ENCODE measurements at regions not wholly inside any gene's neighbourhood (a gene's known extent, or its start where the extent isn't known, plus 50 kb on each side); places are given as distances from the start of the nearest gene placed in this dataset.

DNA sequence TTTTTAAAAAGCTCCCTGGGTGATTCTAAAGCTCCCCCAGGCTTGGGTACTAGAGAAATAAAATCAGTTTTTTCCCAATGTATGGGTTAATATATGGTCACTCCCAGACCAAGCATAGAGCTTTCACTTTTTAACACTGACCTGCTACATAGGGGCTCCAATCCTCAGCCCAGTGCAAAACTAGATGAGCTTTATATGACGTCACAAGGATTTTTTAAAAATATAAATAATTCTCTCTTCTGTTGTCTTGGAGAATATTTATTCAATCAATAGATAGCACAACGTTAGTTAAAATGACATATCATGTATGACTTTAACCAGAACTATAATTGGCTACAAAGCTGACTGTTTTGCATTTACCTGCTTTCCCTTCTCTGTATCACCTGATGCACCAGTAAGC, 137.9 kb upstream of the TMCC3 start:
- DNase-seq (ENCODE audit: extremely low read depth in 1 of 2, low read depth in 1 of 2) = no peak

DNA sequence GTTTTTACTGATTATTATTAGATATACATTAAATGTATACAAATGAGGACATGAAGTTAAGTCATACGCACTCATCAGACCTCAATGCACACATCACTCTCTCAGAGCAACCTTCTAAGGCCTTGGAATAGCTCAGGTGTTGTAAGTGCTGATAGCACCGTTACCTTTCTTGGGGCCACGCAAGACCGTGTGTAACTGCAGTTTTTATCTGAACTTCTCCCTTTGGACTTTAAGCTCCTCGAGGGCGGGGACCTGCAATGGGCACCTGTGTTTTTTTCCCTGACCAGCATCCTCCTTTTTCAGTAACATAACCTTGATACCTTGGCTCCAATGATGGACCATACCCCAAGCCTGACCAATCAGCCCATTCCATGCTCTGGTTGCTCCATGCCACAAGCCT, 136.5 kb upstream of the TMCC3 start:
- no peak for DNase-seq (ENCODE audit: extremely low read depth in 1 of 2, low read depth in 1 of 2)

DNA sequence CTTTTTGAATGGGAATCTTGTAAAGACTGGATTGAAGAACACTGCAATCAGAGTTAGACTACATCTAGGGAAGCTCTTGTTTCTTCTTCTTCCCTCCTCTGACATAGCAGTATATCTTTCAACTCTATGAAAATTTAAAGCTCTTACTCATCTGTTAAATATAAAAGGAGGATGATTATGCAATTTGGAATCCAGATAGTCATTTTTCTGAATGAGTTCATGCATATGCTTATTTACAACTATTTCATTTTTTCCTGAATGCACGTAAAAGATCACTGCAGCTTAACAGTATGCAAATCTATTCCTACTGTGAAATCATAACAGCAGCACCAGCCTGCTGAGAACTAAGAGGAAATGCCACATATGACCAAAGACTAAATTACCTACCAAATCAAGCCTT, 133.5 kb upstream of the TMCC3 start:
- DNase-seq (ENCODE audit: extremely low read depth in 1 of 2, low read depth in 1 of 2) = no peak

DNA sequence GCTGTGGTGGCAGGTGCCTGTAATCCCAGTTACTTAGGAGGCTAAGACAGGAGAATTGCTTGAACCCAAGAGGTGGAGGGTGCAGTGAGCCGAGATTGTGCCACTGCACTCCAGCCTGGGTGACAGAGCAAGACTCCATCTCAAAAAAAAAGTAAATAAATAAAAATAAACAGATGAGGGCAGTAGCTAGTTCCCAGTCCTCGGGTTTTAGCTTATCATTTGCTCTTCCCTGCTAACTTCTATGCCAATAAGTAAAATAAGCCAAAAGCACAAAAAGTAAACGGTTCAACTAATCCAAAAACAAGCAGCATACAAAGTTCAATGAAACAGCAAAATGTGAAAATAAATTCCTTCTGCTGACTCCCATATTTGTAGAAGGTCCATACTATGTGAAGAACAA, 133.0 kb upstream of the TMCC3 start:
- no peak for DNase-seq (ENCODE audit: extremely low read depth in 1 of 2, low read depth in 1 of 2)

DNA sequence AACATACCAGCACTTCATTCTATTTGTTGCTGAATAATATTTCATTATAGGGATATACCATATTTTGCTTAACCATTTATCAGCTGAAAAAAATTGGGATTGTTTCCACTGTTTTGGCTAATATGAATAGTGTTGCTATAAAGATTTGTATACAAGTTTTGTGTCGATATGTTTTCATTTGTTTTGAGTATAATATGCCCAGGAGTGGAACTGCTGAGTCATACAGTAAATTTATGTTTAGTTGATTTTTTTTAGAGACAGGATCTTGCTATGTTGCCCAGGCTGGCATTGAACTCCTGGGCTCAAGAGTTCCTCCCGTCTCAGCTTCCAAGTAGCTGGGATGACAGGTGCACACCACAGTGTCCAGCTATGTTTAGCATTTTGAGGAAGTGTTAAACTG, 131.5 kb upstream of the TMCC3 start:
- DNase-seq (ENCODE audit: extremely low read depth in 1 of 2, low read depth in 1 of 2) = no peak

DNA sequence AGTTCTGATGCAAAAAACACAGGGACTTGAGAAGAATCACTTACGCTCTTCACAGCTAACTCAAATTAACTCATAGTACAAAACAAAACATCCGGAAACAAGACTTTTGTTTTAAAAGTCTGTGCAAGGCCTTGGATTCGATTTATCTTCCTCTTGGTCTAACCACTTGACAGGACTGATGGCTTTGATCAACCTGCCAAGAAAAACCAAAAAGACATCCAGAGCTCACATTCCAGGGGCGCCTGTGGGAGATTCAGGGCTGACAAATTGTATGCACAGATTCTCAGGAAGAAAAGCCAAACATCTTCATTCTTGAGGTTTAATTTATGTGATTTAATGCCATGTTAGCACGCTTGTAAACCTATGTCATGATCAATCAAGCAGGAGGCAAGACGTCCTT, 129.1 kb upstream of the TMCC3 start:
- DNase-seq (ENCODE audit: extremely low read depth in 1 of 2, low read depth in 1 of 2) = no peak

DNA sequence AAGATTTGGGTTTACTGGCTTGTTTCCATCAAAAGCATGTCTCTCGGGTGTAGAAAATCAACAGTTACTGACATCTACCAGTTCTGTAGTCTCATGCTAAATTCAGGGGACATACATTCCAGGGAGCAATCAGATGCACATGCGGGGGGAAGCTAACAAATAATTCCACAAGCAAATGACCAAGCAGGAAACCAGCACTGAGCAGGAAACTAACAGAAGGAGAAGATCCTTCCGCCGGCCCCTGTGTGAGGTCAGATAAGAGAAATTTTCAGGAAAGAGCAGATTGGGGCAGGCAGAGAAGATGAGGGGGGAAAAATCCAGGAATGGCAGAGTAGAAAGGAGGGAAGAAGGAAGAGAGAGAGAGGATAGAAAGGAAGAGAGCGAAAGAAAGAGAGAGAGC, 127.6 kb upstream of the TMCC3 start:
- no peak for DNase-seq (ENCODE audit: extremely low read depth in 1 of 2, low read depth in 1 of 2)

DNA sequence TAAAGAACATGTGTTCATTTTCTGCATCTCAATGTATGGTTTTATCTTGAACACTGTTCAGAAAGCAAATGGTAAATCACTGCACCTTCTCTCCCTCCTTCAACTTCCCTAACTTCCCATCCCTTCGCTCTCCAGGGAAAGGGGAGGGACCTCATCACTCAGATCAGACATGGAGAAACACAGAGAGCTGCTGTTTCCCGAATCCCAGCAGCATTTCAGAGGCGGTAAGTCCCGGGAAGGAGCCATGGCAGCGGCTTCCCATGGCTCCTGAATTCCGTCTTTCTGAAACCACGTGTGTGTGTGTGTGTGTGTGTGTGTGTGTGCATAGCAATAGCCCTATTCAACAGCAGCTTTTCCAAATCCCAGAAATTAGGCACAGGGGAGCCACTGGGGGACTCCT, 125.4 kb upstream of the TMCC3 start:
- DNase-seq (ENCODE audit: extremely low read depth in 1 of 2, low read depth in 1 of 2) = no peak

DNA sequence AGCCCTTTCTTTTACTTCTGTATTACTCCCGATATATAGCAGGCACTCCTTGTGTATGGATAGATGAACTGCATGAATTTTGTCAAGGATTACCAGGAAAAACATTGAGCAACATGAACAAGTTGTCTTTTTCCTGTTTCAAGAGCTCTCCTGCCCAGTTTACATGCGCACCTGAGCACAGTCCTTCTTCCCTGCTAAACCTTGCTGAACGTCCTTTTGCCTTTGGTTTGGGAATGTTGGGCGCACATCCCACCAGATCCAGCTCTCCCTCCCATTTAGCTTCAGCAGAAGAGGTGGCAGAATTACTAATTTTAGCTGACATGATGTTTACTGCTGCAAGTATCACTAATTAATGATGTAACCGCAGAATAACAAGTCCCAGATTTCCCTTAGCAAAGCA, 121.4 kb upstream of the TMCC3 start:
- no peak for DNase-seq (ENCODE audit: extremely low read depth in 1 of 2, low read depth in 1 of 2)

DNA sequence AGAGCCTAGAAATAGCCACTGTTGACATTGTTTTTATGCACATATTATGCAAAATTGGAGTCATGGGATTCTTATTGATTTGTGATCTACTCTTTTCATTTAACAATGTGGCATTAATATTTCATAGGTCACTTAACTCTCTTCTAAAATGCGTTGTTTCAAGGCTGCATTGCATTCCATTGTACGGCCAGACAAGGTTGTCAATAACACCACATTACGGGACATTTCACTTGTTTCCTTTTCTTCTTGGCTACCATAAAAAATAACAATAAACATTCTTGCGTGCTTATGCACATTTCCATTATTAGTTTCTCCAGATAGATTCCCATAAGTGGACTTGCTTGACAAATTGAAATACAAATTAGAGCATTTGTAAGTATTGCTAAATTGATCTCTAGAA, 120.8 kb upstream of the TMCC3 start:
- DNase-seq (ENCODE audit: extremely low read depth in 1 of 2, low read depth in 1 of 2) = no peak

DNA sequence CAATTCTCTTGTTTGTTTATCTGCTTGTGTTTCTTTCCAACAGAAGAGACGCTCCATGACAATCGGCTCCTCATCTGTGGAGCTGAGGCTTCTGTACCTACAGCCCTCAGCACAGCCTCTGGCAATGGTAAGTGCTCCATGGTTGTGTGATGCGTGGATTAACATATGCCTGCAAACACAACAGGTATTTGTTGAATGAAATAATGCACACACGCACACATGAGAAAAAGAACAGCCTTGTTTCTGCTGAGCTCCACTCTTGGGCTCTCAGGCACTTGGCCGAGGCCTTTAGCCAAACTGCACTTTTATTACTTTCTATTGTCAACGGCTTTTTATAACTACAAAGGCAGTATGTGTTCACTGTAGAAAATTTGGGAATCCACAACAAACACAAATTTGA, 120.4 kb upstream of the TMCC3 start:
- DNase-seq (ENCODE audit: extremely low read depth in 1 of 2, low read depth in 1 of 2) = no peak

DNA sequence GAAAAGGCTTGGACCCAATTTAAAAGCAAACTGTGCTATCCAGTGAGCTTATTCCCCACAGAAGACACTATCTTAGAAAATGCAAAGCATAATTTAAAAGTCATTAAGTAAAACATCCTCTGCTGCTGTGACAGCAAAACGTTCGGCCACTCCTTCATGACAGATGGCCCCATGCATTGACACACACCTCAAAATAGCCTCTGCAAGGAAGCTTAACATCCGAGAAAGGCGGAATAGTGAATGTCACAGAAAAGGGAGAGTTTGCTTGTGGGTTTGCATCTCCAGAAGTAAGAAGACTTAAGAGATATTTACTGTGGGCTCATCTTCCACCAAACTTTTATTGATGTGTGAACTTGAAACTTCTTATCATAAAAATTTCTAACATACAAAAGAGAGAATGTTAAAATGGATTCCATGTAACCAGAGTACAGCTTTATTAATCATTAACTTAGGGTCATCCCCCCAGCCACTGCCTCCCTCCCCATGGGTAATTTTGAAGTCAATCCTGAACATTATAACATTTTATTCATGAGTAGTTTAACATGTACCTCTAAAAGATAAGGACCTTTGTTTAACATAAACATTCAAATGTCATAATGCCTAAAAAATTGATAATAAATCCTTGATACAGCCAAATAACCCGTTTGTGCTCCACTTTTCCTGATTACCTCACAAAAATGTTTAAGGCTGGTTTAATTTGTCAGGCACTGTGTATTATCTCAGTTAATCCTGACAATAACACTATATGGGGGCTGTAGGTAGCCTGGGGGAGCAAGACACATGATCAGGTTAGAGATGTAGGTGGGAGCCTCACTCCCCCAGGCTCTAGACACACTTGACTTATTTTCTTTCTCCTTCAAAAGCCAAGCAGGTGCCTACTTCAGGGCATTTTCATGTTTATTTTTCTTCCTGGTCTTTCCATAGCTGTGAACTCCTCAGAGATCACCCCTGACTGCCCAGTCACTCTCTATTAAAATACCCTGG, 119.7 kb upstream of the TMCC3 start:
- DNase-seq (ENCODE audit: extremely low read depth in 1 of 2, low read depth in 1 of 2) = no peak

DNA sequence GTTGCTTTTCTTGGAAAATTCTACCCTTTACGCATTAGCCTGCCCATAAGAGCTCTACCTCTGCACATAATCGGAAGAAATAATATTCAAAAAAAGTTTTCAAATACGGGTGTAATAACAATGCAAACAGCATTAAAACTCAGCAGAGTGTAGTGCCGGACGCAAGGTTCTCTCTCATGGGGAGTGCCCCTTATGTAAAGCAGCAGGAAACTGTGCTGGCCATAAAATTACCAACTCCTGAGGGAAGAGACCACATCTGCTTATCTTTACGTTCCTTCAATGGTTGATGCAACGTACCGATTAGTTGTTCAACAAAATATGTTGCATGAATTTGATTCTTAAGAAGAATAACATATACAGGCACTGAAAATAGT, 118.7 kb upstream of the TMCC3 start:
- DNase-seq (ENCODE audit: extremely low read depth in 1 of 2, low read depth in 1 of 2) = no peak

DNA sequence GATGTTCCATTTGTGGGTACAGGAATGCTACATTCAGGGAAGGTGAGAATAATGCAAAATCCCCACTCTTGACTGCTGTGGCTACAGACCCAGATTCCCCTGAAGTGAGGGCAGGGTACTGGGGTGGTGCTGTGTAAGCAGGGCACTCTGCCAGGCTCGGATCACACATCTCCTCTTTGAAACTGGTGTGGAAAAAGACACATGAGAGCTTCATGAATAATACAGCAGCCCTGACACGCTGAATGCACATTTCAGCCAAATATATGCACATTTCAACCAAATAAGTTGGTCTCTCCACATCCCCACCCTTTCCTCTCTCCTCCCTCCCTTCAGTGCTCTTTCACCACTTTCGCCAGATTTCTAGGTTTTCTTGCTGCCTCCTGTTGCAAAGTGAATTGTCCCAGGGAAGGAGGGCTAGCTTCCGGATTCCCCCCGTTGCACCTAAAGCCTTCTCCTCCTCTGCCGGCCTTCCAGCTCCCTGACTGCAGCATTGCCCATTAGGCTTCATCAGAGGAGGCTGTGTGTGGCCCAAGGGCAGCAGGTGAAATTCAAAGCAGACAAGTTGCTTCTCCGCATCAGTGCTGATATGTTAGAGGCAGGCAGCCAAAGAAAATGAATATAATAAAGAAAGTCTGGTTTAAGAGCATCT, 118.2 kb upstream of the TMCC3 start:
- no peak for DNase-seq (ENCODE audit: extremely low read depth in 1 of 2, low read depth in 1 of 2)

DNA sequence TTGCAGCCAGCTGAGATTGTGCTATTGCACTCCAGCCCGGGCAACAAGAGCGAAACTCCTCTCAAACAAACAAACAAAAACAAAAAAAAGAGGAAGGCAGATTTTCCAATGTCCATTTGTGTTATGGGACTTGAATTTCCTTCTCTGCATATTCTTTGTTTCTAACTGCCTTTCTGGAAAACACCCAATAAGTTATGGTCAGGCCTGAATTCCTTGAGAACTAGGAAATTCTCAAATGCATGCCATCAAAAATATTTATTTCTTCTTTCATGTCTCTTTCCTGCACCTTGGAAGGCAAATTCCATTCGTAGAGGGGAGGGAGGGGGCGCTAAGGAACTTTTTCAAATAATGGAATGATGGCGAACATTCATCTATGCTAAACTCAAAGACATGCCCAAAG, 117.6 kb upstream of the TMCC3 start:
- no peak for DNase-seq (ENCODE audit: extremely low read depth in 1 of 2, low read depth in 1 of 2)

DNA sequence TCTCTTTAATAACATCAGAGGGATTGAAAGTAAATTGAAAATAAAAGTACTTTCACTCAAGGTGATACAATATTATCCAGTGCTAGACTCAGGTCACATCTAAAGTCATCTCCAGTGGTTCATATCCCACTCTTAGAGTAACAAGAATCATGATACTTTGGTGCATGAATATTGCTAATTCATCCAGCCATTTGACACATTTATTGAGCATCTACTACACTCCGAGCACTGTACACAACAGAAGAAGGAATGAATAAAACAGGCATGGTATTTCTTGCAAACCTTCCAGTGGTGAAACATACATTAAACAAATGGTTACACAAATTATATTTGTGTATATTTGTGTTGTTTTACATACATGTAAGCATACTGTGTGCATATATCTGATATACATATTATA, 116.0 kb upstream of the TMCC3 start:
- DNase-seq (ENCODE audit: extremely low read depth in 1 of 2, low read depth in 1 of 2) = no peak

DNA sequence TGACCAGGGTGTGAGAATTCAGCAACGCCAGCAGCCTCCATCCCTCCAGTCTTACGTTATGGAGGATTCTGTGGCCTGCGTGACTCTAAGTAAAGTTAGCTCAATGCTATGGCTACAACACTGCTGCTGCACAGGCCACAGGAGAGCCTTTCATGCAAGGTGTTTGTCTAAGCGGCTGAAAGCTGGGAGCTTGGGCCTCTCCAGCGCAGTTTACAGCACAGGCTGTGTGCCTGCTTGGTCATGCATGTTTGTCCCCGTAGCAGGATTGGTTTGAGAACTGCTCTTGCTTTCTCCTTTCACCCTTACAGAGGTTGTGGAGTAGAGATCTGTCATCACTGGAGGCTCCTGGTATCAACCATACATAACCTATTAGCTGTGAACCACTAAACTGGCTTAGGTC, 113.1 kb upstream of the TMCC3 start:
- no peak for DNase-seq (ENCODE audit: extremely low read depth in 1 of 2, low read depth in 1 of 2)

DNA sequence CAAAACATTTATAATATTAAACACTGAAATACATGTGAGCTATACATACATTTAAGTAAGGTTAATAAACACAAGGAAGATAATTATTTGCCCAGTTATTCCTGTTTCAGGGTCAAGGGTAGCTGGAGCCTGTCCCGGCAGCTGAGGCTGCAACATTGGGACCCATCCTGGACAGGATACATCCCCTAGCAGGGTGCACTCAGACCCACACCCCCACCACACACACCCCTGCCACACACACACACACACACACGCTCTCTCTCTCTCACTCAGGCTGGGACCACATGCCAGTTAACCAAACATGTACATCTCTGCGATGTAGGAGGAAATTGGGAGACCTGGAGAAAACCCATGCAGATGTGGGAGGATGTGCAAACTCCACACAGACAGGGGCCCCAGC, 112.6 kb upstream of the TMCC3 start:
- no peak for DNase-seq (ENCODE audit: extremely low read depth in 1 of 2, low read depth in 1 of 2)

DNA sequence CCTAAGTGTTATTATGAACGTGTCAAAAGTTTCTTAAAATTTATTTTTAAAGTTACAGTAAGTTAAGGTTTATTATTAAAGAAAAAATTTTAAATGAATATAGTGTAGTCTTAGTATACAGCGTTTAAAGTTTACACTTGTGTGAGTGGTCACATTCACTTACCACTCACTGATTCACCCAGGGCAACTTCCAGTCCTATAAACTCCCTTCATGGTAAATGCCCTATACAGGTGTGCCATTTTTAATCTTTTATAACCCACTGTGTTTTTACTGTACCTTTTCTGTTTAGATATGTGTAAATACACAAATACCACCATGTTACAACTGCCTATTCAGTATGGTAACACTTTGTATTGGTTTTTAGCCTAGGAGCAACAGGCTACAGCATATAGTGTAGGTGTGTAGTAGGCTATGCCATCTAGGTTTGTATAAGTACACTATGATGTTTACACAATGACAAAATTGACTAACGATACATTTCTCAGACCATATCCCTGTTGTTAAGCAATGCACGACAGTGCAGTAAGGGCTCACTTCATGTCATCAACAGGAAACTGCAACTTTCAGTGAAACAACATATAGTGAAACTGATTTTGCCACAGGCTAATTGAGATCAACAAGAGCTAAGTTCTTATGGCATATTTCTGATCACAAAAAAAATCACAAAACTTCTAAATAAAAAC, 112.0 kb upstream of the TMCC3 start:
- DNase-seq (ENCODE audit: extremely low read depth in 1 of 2, low read depth in 1 of 2) = no peak

DNA sequence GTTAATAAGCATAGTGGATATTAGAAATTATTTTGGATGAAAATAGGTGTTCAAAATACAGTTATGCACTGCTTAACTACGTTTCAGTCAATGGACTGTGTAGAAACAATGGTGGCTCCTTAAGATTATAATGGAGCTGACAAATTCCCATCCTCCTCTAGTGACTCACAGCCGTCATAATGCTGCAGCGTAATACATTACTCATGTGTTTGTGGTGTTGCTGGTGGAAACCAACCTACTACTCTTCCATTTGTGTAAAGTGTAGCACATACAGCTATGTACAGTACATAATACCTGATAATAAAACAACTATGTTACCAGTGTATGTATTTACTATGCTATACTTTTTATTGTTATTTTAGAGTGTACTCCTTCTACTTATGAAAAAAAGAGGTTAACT, 111.2 kb upstream of the TMCC3 start:
- no peak for DNase-seq (ENCODE audit: extremely low read depth in 1 of 2, low read depth in 1 of 2)

DNA sequence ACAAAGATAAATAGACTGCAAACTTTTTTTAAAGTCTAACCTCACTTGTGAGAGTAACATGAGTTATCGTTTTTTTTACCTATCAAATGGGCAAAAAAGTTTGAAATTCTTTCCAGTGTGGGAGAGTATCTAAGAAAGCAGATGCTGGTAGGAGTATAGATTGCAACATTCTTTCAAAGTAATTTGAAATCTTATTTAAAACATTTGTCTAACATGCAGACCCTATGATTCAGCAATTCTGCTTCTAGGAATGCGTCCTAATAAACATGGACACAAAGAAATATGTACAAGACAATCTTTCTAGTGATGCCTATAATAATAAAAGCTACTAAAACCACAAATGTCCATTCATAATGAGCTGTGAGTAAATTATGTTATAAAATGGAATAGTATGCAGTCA, 110.4 kb upstream of the TMCC3 start:
- DNase-seq (ENCODE audit: extremely low read depth in 1 of 2, low read depth in 1 of 2) = no peak

DNA sequence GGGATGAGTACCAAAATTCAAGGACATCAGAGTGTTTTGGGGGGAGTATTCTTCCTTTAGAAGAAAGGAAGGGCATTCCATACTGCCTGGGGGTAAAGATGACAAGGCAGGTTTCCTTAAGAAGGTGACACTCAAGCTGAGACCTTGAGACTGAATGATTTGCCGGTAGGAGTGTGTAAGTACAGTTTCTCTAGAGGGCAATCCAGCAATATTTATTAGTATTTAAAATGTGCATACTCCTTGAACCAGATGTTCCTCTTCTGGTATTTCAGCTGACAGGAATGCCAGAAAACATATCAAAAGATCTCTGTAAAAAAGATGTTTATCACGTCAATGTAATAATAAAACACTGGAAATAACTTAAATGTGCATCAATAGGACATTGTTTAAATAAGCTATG, 106.4 kb upstream of the TMCC3 start:
- DNase-seq (ENCODE audit: extremely low read depth in 1 of 2, low read depth in 1 of 2) = no peak
